KBM-7 (cell line): ENCODE measurements at regions not wholly inside any gene's neighbourhood (a gene's known extent, or its start where the extent isn't known, plus 50 kb on each side); places are given as distances from the start of the nearest gene placed in this dataset.

Source experiments
- DNase-seq: peaks from one replicate; pipeline ENCODE4 v3.0.0-alpha.2; 2015
- in situ Hi-C: fragments of 300-500 bp; cut with MboI; formaldehyde crosslinking; loops from 2 replicates; pipeline ENCODE4 v1.14.3; 2020; ENCODE audit warnings: low sequenced_read_pairs, low pct_unique_long_range_greater_than_20kb, mixed read lengths

GRCh38 chr6:118761645-118762044 is 110.3 kb upstream of the CEP85L start:
- no peak for DNase-seq
- in situ Hi-C loops: no loop called here

GRCh38 chr6:118758946-118759345 is 107.6 kb upstream of the CEP85L start:
- in situ Hi-C loops: no loop called here
- no peak for DNase-seq

GRCh38 chr6:118755941-118756646 is 104.7 kb upstream of the CEP85L start:
- DNase-seq: no peak
- in situ Hi-C loops: no loop called here

- in situ Hi-C loops: no loop called here
- no peak for DNase-seq
Measured at GRCh38 chr6:118752803-118753202, 101.4 kb upstream of the CEP85L start.

GRCh38 chr6:118751072-118751471 is 99.7 kb upstream of the CEP85L start:
- in situ Hi-C loops: no loop called here
- DNase-seq: no peak

GRCh38 chr6:118750143-118750542 is 98.8 kb upstream of the CEP85L start:
- in situ Hi-C loops: no loop called here
- DNase-seq: no peak

GRCh38 chr6:118748311-118749062 is 97.1 kb upstream of the CEP85L start:
- DNase-seq: peak; percentile 82
- in situ Hi-C loops: no loop called here

GRCh38 chr6:118746825-118747174 is 95.4 kb upstream of the CEP85L start:
- DNase-seq: no peak
- in situ Hi-C loops: no loop called here

- DNase-seq: peak; percentile 85
- in situ Hi-C loops: no loop called here
Measured at GRCh38 chr6:118746145-118746824, 94.9 kb upstream of the CEP85L start.

- in situ Hi-C loops: no loop called here
- DNase-seq: no peak
Measured at GRCh38 chr6:118745156-118745555, 93.8 kb upstream of the CEP85L start.

- DNase-seq: no peak
- in situ Hi-C loops: no loop called here
Measured at GRCh38 chr6:118744261-118744941, 93.0 kb upstream of the CEP85L start.

GRCh38 chr6:118743746-118744145 is 92.4 kb upstream of the CEP85L start:
- no peak for DNase-seq
- in situ Hi-C loops: no loop called here

- in situ Hi-C loops: no loop called here
- no peak for DNase-seq
Measured at GRCh38 chr6:118740372-118740771, 89.0 kb upstream of the CEP85L start.

GRCh38 chr6:118739696-118740353 is 88.4 kb upstream of the CEP85L start:
- in situ Hi-C loops: no loop called here
- no peak for DNase-seq

- DNase-seq: no peak
- in situ Hi-C loops: no loop called here
Measured at GRCh38 chr6:118736440-118736839, 85.0 kb upstream of the CEP85L start.

- in situ Hi-C loops: no loop called here
- peak; percentile 41 for DNase-seq
Measured at GRCh38 chr6:118735320-118735719, 83.9 kb upstream of the CEP85L start.

GRCh38 chr6:118725944-118726343 is 74.6 kb upstream of the CEP85L start:
- in situ Hi-C loops: no loop called here
- DNase-seq: peak; percentile 55

- in situ Hi-C loops: no loop called here
- no peak for DNase-seq
Measured at GRCh38 chr6:118724211-118724610, 72.8 kb upstream of the CEP85L start.
